B cell (primary cell): ENCODE measurements at regions not wholly inside any gene's neighbourhood (a gene's known extent, or its start where the extent isn't known, plus 50 kb on each side); places are given as distances from the start of the nearest gene placed in this dataset.

Experiments
- CTCF ChIP-seq: fragments of 200-600 bp; IDR thresholded peaks from one replicate; pipeline ENCODE4 v1.8.0; 2022; ENCODE audit warnings: antibody characterized with exemption, mild to moderate bottlenecking
- EZH2 ChIP-seq: IDR thresholded peaks from 2 replicates; pipeline ENCODE4 v1.6.1; 2012; ENCODE audit warnings: borderline replicate concordance, low read depth, mild to moderate bottlenecking, moderate library complexity, low read length; ENCODE audit not compliant: insufficient read depth, poor library complexity, severe bottlenecking

GRCh38 chr5:12177225-12177624, 273.0 kb upstream of the CTNND2 start:
- TF ChIP-seq EZH2: no peak
- no peak for TF ChIP-seq CTCF
